GM21529 (cell line): ENCODE measurements at regions not wholly inside any gene's neighbourhood (a gene's known extent, or its start where the extent isn't known, plus 50 kb on each side); places are given as distances from the start of the nearest gene placed in this dataset.

Experiments used
- ATAC-seq: cut with Tn5 transposase; IDR thresholded peaks from one replicate; pipeline ENCODE4 v1.9.1; 2021; ENCODE audit not compliant: unreplicated experiment

DNA sequence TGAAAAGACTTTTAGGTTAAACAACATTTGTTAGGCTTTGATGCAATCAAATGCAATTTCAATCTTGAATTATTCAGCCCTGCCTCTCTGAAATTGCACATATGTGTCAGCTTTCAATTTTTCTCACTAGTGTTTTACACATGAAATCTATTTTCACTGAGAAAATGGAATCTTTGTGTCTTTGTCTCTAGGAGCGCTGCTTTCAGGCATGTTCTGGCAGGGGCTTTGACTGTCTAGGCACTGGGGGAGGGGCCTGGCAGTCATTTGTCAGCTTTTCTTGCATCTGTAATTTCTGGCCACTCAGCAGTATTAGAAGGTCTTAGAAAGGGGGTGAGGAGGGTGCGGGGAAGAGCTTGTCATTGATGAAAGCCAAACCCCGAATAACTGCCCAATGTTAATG is 264.4 kb downstream of the PTPRC start:
- no peak for ATAC-seq

DNA sequence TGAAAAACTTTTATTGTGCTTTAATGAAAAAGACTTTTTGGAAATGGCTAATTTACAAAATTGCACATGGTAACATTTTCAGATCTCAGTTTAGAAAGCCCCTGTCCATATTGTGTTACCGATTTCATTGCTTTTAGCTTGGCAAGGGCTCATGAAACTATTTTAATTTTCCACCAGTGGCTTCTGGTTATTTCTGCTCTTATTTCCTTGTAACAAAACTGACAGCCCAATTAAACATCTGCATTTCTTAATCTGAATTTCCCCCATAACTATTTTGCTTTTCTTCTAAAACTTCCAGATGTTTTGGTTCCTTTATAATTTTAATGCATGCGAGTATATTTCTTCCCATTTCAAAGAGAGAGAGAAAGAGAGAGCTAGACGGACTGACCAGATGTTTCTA is 264.8 kb downstream of the PTPRC start:
- no peak for ATAC-seq

DNA sequence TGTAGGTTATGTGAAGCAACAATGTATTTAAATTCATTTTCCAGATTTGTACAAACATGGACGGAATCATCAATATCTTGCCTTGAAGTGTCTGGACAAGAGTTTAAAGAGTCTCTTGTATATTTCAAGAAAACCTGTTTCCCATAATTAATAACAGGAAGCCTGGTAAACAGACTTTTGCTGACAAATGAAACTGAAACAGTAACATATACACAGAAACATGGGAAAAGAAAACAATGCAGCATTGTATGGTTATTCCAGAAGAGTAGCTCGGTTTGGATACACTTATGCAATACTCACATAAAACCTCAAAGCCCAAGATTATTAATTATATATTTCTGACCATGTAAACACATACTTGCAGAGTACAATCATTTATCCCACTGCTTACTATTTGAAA is 265.5 kb downstream of the PTPRC start:
- no peak for ATAC-seq

DNA sequence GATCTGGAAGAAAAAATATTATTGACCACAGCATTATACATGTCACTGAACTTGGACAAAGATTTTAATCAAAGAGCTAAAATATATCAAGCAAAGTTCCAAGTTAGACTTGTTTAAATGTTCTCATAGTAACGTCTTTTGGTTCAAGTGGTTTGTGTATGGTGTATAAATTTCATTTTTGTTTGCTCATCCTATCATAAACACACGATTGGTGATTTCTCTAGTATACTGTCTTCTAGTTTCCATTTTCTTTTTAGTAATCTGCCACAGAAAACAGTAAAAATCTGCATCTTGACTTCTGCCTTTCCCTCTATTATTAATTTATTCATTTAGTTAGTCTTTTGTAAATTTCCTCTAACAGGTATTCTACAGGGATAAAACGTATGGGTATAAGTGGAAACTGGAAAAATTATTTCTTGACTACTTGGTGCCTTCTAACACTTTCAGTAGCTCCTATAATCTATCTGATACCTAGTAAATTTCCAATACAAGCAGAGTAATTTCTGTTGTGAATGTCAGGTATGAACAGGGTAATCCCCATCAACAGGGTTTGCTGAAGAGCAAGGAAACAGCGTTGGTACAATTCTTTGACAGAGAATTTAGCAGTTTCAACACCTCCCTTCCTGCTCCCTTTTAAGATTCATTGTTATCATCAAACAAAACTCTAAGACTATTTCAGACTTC is 268.0 kb downstream of the PTPRC start:
- no peak for ATAC-seq

DNA sequence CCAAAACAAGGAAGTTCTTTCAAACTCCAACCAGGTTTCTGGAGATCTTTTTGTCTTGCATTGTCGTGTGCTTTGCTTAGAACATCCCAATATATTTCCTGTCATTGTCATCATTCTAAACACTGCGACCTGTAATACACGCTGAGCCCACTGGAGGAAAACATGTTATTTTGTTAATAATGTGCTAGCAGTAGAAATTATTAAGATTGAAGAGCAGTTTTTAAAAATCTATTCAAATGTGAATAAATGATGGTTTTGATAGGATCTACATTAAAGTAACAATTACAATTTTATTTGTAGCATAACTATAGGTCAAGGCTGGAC is 268.5 kb downstream of the PTPRC start:
- no peak for ATAC-seq

DNA sequence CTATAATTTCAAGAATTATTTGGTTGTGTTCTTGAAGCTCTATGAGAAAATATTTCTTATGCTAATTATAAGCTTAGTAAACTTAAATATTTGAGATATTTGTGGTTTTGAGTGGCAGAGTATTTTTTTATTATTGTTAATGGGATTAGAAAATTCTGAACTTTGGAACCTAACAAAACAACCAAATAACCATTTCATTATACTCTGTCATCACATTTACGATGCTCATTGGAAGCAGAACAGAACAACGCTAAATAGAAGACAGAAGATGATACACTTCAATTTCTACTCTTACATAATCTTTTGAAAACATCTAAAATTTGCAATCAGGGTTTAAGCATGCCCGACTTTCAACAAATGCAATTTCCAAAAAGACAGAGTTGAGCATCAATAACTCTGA is 270.2 kb downstream of the PTPRC start:
- no peak for ATAC-seq

DNA sequence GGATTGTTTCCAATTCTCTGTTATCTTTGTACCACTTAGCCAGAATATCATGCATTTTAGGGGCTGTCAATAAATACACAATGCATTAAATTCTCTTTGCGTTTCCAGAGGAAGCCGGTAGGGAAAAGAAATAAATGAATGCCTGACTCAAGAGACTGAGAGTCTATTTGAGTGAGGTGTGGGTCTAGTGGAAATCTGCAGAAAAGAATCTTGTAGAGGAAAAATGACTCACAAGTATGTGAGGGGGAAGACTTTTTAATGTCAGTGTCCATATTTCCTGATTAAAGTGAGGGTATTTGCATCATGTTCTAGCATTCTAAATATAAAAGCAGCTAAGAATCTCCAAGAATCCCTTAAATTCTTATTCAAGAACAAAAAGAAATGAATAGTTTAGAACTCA is 271.1 kb downstream of the PTPRC start:
- ATAC-seq, result no peak

DNA sequence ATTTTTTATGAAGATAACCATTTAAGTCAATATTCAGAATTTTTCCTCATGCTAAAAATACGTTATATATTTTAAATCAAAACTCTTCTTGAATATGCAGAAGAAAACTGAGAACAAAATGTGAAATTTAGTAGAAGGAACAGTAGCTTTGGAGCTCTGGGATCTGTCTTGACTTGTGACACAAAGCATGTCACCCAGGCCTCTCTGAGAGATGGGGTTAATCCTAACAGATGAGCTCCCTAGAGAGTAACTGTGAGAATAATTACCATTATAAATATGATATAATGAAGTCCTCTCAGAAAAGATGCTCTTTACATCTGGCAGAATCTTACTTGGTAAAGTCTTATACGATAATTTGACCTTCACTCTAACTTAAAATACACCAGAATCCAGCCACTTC is 272.0 kb downstream of the PTPRC start:
- ATAC-seq, result no peak

DNA sequence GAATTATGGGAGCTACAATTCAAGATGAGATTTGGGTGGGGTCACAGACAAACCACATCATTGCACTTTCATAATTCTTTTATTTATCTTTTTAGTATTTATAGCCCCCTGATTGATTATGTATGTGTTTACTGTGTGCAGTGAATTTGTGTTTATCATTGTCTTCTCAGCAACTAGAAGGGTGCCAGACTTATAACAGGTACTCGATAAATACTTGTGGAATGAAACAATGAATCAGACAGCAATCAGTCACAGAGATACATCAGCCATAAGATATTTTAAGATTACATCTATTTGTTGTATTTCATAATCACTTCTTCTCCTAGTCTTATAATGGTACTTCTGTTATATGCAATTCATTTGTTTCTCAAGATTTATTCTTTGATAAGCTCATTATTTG is 273.2 kb downstream of the PTPRC start:
- ATAC-seq, result no peak

DNA sequence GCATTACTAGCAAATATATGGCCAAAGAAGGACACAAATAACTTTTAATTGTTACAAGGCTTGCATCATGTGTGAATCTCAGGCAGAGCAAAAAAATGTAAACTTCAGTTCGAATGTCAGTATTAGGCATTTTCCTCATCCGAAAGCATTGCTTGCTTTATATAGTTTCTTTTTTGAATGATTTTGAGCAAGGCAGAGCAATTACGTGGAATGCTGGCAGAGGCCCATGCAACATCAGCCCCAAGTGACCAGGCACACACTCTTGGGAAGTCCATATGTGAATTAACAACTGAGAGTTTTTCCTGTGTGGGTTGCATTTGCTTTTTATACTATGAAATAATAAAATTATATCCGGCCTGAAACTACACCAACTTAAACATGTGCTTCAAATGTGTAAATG is 274.8 kb downstream of the PTPRC start:
- no peak for ATAC-seq

DNA sequence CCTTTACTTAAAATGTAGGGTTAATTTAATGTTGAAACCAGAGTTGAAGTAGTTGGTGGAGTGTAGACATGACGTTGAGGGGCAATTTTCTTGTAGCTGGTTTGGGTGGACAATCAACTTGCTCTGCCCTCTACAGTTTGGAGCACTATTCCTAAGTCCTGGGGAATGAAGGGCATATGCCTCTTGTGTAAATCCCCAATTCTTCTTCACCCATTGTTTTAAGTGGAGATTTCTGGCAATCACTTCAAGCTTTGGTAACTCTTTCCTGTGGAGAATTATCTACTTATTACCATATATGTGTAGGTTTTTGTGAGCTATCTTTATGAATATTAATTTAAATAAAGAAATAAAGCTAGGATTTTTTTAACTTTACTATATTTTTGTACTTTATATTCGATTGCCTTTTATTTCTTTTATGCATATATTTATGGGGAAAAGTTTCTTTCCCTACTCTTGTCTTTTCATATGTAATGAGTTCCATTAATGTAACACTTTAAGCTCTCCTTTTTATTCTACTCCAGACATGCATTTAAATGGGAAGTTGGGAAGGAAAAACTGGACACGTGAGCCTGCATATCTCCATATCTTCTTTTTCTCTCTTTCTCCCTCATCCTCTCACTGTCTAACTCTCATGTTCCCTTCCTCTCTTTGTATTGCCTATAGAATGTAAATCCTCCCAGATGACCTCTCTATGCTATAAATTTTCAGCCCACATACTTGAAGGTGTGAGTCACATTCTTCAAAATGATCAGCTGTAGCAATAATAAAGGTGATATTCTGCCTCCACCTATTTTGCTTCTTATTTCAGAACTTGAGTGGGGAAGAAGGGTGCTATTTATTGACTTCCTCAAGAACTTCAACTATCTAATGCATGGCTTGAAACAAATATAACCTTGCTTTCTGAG is 276.7 kb downstream of the PTPRC start:
- no peak for ATAC-seq

DNA sequence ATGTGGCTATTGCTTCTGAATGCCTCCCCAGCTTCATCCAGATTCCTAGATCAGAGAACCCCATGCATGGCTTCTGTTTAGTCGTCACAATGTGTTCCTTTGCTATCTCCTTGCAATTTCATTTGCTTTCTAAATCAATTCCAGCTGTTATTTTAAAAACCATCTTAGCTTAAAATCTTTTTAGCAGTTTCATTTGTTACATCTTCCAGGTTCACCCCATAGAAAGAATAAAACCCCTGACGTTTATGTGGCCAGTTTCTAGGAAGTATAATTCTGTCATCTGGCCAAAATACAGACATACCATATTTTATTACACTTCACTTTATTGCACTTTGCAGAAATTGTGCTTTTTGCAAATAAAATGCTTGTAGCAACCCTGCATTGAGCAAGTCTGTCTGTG is 278.4 kb downstream of the PTPRC start:
- no peak for ATAC-seq

DNA sequence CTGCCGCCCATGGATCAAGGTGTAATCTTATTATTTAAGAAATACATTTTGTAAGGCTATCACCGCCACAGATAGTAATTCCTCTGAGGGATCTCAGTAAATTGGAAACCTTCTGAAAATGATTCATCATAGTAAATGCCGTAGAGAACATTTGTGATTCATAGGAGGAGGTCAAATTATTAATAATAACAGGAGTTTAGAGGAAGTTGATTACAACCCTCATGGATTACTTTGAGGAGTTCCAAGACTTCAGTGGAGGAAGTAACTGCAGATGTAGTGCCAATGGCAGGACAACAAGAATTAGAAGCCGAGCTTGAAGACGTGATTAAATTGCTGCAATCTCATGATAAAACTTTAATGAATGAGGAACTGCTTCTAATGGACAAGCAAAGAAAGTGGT is 280.1 kb downstream of the PTPRC start:
- no peak for ATAC-seq

DNA sequence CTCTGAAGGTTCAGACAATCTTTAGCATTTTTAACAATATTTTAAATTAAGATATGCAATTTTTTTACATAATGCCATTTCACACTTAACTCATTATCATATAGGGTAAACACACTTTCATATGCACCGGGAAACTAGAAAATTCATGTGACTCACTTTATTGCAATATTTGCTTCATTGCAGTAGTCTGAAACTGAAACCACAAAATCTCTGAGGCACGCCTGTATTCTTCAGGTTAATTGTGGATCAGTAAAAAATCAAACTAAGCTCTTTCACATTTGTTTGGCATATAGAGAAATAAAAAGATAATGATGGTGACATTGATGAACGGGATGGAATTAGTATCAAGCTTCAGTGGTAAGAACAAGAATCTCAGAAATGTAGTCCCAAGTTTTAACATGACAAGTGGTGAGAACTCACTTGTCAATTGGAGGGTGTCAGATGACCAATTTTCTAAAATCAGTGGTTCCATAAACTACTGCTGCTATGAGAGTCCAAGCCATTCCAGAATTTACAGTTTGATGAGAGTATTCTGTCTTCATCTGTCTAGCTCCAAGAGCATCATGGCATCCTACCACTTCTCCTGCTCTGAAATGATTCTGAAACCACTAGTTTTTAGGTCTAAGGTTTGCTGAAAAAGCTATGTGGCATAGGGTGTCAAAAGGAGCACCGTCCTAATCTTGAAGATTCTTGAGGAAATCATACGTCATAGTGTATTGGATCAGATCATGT is 281.0 kb downstream of the PTPRC start:
- ATAC-seq, result peak; percentile 55

DNA sequence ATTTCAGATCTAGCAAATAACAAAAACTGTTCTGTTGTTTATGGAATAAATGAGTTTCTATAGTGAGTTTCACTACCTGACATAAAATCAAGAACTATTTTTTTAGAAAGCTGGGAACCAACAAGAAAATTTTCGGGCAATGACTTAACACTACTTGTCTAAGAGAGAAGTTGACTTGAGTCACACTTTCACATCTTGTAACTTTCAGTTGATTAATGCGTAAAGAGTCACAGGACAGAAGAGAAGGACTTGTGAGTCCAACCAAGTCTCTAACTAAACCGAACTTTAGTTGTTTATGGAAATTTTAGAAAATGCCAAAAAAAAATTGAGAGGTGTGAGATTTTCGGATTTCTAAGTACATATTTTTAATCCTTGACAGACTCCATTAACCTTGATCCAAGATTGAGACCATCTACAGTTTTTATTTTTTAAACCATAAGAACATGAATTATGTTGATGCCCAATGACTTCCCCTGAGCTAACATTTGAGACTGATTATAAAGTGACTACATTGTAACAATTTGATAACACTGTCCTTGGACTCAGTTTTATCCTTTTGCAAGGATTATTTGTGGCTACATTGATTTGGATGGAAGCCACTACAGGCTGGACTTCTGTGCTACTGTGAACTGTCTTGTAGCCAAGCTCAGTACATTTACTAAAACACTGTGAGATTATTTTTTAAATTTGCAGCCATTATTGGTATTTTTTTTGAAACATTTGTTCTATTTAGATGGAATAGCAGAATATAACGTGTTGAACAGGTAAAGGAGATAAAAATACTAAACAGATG is 284.0 kb downstream of the PTPRC start:
- ATAC-seq, result peak; percentile 75

DNA sequence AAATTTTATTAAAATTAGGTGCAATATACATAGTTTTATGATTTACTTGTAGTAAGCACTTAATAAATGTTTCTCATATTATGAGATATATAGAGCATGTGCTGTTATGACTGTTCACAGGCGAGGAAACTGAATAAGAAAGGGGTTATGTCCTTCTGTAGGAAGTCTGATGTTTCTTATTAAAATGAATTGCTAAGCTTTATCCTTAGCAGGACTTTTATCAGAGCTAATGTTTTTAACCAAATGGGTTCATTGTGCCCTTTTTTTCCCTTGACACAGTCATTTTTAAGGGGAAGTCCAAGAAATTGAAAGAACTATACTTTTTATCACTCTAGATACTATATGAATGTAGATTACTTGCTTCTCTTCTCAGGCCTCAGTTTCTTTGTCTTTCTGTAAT is 285.2 kb downstream of the PTPRC start:
- no peak for ATAC-seq

DNA sequence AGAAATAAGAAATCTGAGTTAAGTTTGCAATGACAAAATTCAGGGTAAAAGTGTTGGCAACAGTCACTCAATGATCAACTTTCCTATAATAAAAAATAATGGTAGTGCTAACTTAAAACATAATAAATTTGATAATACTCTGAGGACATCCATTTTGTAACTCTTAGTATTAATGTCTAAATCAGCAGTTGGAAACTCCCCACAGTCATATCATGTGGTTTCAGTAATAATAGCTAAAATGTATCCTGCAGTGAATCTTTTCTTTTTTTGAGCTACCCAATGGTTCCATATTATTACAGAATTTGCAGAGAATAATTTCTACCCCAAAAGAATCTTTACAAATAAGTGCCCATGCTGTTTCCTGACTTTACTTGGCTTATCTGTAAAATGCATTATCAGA is 286.7 kb downstream of the PTPRC start:
- ATAC-seq, result no peak

DNA sequence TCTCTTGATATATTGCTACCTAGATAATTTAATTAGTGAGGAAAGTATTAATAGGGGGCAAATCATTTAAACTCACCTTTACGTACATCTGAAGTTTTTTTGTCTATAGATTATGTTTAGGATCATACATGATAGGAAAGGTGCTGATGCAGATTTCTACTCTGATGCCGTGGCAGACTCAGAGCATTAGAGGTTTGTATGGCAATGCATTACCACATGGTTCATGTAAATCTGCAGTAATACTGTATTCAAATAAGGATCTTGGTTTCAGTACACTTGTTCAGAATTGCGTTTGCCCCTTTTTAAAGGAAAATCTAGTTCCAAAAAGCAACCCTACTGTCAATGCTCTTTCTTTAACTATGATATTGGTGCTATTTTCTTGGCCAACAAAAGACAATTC is 288.3 kb downstream of the PTPRC start:
- ATAC-seq, result no peak

DNA sequence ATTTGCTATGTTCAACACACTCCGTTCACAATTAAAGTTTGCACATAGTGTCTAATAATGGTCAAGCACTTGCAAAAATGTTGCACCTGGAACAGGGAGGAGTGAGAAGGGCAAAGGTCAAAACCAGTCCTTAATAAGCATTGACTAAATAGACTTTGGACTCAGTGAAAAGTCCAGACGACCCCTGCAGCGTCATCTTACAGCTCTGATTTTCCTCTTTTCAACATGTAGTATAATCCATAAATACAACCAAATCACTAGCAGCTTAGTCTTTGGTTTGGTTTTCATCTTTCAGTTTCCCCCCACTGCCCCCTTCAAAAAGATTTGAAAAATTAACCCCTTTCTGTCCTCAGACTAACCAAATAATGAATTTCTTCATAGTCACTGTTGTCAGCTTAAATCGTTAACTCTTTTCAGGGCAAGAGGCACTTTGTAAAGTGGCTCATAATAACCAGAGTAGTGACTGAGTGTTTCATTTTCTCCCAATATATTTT is 290.3 kb downstream of the PTPRC start:
- no peak for ATAC-seq

DNA sequence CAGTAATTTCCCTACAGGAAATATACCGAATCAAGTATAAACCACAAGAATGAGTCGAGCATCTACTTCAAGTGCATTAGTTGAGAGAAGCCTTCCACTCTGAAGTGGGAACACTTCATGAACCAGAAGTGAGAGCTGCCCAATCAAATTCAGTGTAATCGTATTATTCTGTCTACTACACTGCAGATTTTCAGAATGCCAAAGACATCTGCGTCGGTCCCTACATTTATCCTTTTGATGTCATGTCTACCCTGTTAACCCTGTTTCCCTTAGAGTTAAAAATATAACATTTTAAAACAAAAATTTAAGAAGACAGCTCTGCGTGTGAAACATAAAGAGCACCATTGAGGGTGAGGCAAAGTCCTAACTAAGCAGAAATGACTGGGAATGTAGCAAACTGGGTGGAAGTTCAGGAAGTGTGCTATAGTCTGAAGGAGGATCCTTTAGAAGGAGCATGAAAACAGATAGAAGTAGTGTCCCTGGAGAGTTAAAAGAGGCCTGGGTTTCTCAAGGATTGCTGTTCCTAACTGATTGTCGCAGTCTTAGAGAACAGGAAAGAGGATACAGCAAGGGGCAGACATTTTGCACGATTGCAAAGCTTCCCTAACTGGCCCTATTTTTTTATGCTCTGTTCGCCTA is 291.2 kb downstream of the PTPRC start:
- peak; percentile 60 for ATAC-seq
